ENCODE measurements at regions not wholly inside any gene's neighbourhood (a gene's known extent, or its start where the extent isn't known, plus 50 kb on each side); places are given as distances from the start of the nearest gene placed in this dataset.

DNA sequence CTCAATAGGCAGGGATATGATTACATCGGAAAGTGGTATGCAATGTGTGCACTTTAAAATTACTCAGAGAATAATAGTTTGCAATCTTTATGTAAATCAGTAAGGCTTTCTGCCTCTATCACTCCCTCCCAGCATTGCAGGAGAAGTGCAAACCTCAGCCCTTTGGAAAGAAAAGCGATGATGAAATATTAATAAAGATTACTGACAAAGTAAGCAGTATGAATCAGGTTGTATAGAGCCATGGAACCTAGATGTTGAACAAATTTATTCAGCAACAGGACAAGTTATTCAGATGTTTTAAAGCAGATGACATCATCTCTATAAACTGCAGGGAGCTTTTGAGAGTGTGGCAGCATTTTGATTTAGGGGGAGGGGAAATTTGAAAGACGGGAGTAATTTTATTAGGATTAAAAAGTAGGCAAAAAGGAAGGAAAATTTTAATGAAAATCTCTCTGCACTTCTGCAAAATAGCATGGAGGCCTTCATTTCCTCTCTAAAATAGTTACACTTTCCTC lies 631.7 kb upstream of the GRIA3 start:
- DNase-seq (ENCODE audit: low read depth, low spot score) = no peak
- H3K4me3 ChIP-seq (ENCODE audit: low read depth, low read length) = no peak overlapping the region
- TF ChIP-seq, protein P1, sequence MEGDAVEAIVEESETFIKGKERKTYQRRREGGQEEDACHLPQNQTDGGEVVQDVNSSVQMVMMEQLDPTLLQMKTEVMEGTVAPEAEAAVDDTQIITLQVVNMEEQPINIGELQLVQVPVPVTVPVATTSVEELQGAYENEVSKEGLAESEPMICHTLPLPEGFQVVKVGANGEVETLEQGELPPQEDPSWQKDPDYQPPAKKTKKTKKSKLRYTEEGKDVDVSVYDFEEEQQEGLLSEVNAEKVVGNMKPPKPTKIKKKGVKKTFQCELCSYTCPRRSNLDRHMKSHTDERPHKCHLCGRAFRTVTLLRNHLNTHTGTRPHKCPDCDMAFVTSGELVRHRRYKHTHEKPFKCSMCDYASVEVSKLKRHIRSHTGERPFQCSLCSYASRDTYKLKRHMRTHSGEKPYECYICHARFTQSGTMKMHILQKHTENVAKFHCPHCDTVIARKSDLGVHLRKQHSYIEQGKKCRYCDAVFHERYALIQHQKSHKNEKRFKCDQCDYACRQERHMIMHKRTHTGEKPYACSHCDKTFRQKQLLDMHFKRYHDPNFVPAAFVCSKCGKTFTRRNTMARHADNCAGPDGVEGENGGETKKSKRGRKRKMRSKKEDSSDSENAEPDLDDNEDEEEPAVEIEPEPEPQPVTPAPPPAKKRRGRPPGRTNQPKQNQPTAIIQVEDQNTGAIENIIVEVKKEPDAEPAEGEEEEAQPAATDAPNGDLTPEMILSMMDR (IDR thresholded peaks at IDR 0.05; ENCODE audit: low read depth, low read length) = no peak
- in situ Hi-C loops (cut with HindIII; ENCODE audit: low sequenced_read_pairs) = no loop called here

DNA sequence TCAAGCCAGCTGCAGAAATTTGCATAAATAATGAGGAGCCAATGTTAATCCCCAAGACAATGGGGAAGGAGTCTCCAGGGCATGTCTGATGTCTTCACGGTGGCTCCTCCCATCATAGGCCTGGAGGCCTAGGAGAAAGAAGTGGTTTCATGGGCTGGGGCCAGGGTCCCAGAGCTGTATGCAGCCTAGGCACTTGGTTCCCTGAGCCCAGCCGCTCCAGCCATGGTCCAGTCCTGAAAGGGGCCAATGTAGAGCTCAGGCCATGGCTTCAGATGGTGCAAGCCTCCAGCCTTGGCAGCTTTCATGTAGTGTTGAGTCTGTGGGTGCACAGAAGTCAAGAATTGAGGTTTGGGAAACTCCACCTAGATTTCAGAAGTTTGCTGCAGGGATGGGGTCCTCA lies 628.2 kb upstream of the GRIA3 start:
- TF ChIP-seq, protein P1 (IDR thresholded peaks at IDR 0.05; ENCODE audit: low read depth, low read length) = no peak

DNA sequence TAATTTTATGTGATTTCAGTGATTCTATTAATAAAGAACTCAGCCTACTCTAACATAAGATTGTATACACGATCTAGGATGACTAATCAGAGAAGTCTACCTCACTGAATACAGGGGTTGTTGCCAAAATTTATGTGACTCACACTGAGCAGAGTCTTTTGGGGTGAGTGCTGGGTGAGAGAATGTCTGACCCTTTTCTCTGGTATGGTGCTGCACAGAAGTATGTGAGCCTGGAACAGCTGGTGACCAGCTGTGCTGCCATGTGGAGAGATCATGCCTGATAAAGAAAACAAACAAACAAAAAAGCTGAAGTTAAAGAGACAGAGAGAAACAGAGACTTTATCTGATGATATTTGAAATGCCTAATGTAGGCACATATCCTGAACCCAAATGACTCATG lies 618.1 kb upstream of the GRIA3 start:
- DNase-seq (ENCODE audit: low read depth, low spot score) = peak; percentile 93
- TF ChIP-seq, protein P1 (IDR thresholded peaks at IDR 0.05; ENCODE audit: low read depth, low read length) = no peak
- no peak overlapping the region for H3K4me3 ChIP-seq (ENCODE audit: low read depth, low read length)
- in situ Hi-C loops (cut with HindIII; ENCODE audit: low sequenced_read_pairs) = no loop called here

More for the DNA sequence above, 628.2 kb upstream of the GRIA3 start:
- DNase-seq (ENCODE audit: low read depth, low spot score) = no peak
- in situ Hi-C loops (cut with HindIII; ENCODE audit: low sequenced_read_pairs) = no loop called here
- no peak overlapping the region for H3K4me3 ChIP-seq (ENCODE audit: low read depth, low read length)

DNA sequence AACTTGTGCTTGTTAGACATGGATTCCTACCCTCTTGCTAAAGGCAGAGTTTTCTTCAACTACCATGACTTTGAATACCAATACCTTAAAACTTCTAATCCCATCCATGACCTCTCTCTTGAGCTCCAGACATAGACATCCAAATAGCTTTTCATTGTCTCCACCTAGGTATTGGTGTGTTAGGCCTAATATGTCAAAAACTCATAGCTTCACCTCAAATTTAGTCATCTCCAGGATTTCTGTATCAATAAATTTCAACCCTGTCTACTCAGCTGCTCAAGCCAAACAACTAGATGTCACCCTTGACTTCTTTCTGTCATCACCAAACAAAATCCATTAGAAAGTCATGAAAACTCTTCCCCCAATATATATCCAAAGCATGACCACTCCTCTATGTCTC lies 617.7 kb upstream of the GRIA3 start:
- TF ChIP-seq, protein P1 (IDR thresholded peaks at IDR 0.05; ENCODE audit: low read depth, low read length) = no peak
- no peak for DNase-seq (ENCODE audit: low read depth, low spot score)
- in situ Hi-C loops (cut with HindIII; ENCODE audit: low sequenced_read_pairs) = no loop called here
- no peak overlapping the region for H3K4me3 ChIP-seq (ENCODE audit: low read depth, low read length)

DNA sequence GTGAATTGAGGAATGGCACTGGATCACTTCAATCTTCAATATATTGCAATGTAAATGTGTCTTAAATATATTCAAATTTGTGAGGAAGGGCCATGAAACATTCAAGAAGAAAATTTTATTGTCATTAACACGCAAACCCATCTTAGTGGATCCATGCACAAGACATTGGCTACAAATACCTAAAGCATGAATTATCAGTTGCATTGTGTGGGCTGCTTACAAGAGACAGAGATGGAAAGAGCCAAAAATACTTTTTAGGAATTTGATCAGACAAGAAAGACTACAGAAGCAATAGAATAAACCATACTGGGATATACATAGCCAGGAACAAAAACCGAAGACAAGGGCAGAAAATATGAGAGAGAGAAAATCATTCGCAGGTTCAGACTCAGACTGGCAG lies 616.2 kb upstream of the GRIA3 start:
- in situ Hi-C loops (cut with HindIII; ENCODE audit: low sequenced_read_pairs) = no loop called here
- TF ChIP-seq, protein P1 (IDR thresholded peaks at IDR 0.05; ENCODE audit: low read depth, low read length) = no peak
- DNase-seq (ENCODE audit: low read depth, low spot score) = no peak
- H3K4me3 ChIP-seq (ENCODE audit: low read depth, low read length) = no peak overlapping the region

DNA sequence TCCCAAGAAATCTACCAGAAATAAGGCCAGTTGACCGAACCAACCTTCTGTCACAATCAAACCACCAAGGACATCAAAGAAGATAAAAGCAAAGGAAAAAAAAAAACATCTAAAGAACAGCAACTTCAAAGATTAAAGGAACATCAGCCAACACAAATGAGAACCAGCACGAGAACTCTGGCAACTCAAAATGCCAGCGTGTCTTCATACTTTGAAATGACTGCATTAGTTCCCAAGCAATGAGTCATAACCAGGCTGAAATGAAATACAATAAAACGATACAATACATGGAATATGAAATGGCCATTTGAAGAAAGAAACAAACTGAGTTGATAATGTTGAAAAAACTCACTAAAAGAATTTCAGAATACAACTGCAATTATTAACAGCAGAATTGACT lies 611.6 kb upstream of the GRIA3 start:
- in situ Hi-C loops (cut with HindIII; ENCODE audit: low sequenced_read_pairs) = no loop called here
- peak; percentile 36 for DNase-seq (ENCODE audit: low read depth, low spot score)
- TF ChIP-seq, protein P1 (IDR thresholded peaks at IDR 0.05; ENCODE audit: low read depth, low read length) = no peak
- H3K4me3 ChIP-seq (ENCODE audit: low read depth, low read length) = no peak overlapping the region

DNA sequence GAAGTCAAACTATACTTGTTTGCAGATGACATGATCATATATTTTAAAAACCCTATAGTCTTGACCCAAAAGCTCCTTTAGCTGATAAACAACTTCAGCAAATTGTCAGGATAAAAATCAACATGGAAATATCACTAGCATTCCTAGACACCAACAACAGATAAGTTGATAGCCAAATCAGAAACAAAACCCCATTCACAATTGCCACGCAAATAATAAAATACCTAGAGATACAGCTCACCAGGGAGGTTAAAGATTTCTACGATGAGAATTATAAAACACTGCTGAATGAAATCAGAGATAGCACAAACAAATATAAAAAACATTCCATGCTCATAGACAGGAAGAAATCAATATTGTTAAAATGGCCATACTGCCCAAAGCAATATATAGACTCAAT lies 605.0 kb upstream of the GRIA3 start:
- DNase-seq (ENCODE audit: low read depth, low spot score) = no peak
- TF ChIP-seq, protein P1 (IDR thresholded peaks at IDR 0.05; ENCODE audit: low read depth, low read length) = no peak
- no peak overlapping the region for H3K4me3 ChIP-seq (ENCODE audit: low read depth, low read length)
- in situ Hi-C loops (cut with HindIII; ENCODE audit: low sequenced_read_pairs) = no loop called here
